HEK293T (cell line): ENCODE measurements at regions not wholly inside any gene's neighbourhood (a gene's known extent, or its start where the extent isn't known, plus 50 kb on each side); places are given as distances from the start of the nearest gene placed in this dataset.

ENCODE experiments used
- BHLHE40 ChIP-seq: fragments of 450-650 bp; IDR thresholded peaks from 2 replicates; pipeline ENCODE4 v1.6.1; 2016; ENCODE audit warnings: mild to moderate bottlenecking, moderate library complexity, borderline replicate concordance
- FOXK2 ChIP-seq: fragments of 450-650 bp; IDR thresholded peaks from 2 replicates; pipeline ENCODE4 v1.6.1; 2016; ENCODE audit warnings: mild to moderate bottlenecking
- FOXM1 ChIP-seq: fragments of 450-650 bp; IDR thresholded peaks from 2 replicates; pipeline ENCODE4 v1.6.1; 2017; ENCODE audit warnings: mild to moderate bottlenecking, borderline replicate concordance
- LEF1 ChIP-seq: fragments of 450-650 bp; IDR thresholded peaks from 2 replicates; pipeline ENCODE4 v1.6.1; 2017; ENCODE audit warnings: mild to moderate bottlenecking, borderline replicate concordance
- TF ChIP-seq, protein P1 (sequence below): fragments of 450-650 bp; IDR thresholded peaks from 2 replicates; pipeline ENCODE4 v1.6.1; 2016

DNA sequence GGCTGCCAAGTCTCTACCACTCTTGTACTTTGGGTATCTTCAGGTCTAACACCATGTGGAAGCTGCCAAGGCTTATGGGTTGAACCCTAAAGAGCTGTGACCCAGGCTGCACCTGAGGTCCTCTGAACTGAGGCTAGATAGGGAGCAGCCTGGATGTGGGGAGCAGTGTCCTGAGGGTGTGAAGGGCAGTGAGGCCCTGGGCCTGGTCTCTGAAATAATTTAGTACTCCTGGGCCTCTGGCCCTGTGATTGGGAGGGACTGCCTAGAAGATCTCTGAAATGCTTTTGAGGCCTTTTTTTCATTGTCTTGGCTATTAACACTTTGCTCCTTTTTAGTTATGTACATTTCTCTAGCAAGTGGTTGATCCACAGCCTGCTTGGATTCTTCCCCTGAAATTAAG, 847.2 kb upstream of the B3GALT2 start:
- TF ChIP-seq FOXM1, result no peak
- TF ChIP-seq, protein P1, sequence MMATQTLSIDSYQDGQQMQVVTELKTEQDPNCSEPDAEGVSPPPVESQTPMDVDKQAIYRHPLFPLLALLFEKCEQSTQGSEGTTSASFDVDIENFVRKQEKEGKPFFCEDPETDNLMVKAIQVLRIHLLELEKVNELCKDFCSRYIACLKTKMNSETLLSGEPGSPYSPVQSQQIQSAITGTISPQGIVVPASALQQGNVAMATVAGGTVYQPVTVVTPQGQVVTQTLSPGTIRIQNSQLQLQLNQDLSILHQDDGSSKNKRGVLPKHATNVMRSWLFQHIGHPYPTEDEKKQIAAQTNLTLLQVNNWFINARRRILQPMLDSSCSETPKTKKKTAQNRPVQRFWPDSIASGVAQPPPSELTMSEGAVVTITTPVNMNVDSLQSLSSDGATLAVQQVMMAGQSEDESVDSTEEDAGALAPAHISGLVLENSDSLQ, result no peak
- TF ChIP-seq BHLHE40, result no peak
- TF ChIP-seq FOXK2, result no peak
- no peak for TF ChIP-seq LEF1
